WERI-Rb-1 (cell line): ENCODE measurements at regions not wholly inside any gene's neighbourhood (a gene's known extent, or its start where the extent isn't known, plus 50 kb on each side); places are given as distances from the start of the nearest gene placed in this dataset.

ENCODE experiments used
- DNase-seq: peaks from one replicate; pipeline ENCODE4 v3.0.0-alpha.2; 2020
- H3K27ac ChIP-seq: fragments of 250-450 bp; sonication (Bioruptor Pico); 2 replicates; pipeline ENCODE4 v1.5.1; 2020; ENCODE audit warnings: mild to moderate bottlenecking, moderate library complexity
- H3K27me3 ChIP-seq: fragments of 250-450 bp; sonication (Bioruptor Pico); 2 replicates; pipeline ENCODE4 v1.5.1; 2021; ENCODE audit warnings: mild to moderate bottlenecking, low read depth, moderate library complexity; ENCODE audit not compliant: insufficient read depth, severe bottlenecking
- H3K36me3 ChIP-seq: fragments of 250-450 bp; sonication (Bioruptor Pico); 2 replicates; pipeline ENCODE4 v1.5.1; 2020; ENCODE audit warnings: mild to moderate bottlenecking, moderate library complexity
- H3K4me3 ChIP-seq: 2 replicates; pipeline ENCODE4 v1.5.1; 2011; ENCODE audit warnings: low read depth, mild to moderate bottlenecking, control low read depth, low read length
- H3K9me3 ChIP-seq: fragments of 250-450 bp; sonication (Bioruptor Pico); 2 replicates; pipeline ENCODE4 v1.5.1; 2021; ENCODE audit warnings: mild to moderate bottlenecking, moderate library complexity; ENCODE audit not compliant: severe bottlenecking
- TF ChIP-seq, protein P1 (sequence below): IDR thresholded peaks from 2 replicates; pipeline ENCODE4 v1.5.1; 2011; ENCODE audit warnings: low read depth, mild to moderate bottlenecking, control low read depth, inconsistent platforms, low read length

DNA sequence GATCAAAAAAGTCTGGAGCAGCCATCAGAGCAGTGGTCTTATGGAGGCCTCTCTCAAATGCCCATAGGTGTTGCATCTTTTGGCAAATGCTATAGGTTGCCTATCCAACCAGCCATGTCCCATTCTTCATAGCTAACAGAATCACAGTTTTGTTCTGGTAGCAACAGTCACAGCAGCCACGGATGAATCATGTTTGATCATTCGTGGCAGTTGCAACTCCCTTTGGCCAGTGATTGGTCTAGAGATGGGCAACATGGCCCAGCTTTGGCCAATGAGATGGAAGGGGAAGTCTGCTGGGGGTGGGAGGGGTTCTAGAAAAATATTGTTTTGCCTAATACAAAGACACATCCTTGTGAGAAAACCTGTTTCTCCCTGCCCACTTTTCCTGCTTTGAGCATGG is 50.3 kb upstream of the PPP2R3A start:
- TF ChIP-seq, protein P1, sequence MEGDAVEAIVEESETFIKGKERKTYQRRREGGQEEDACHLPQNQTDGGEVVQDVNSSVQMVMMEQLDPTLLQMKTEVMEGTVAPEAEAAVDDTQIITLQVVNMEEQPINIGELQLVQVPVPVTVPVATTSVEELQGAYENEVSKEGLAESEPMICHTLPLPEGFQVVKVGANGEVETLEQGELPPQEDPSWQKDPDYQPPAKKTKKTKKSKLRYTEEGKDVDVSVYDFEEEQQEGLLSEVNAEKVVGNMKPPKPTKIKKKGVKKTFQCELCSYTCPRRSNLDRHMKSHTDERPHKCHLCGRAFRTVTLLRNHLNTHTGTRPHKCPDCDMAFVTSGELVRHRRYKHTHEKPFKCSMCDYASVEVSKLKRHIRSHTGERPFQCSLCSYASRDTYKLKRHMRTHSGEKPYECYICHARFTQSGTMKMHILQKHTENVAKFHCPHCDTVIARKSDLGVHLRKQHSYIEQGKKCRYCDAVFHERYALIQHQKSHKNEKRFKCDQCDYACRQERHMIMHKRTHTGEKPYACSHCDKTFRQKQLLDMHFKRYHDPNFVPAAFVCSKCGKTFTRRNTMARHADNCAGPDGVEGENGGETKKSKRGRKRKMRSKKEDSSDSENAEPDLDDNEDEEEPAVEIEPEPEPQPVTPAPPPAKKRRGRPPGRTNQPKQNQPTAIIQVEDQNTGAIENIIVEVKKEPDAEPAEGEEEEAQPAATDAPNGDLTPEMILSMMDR: no peak
- Histone ChIP-seq H3K27ac (no peak overlapping the region), H3K27me3 (no peaks in the 10 kb centered on the region), H3K4me3 (no peak overlapping the region), H3K9me3 (no peaks in the 10 kb centered on the region), H3K36me3 (no peaks in the 10 kb centered on the region)
- no peak for DNase-seq
